Occipital lobe (tissue), 2 donors: ENCODE measurements at regions not wholly inside any gene's neighbourhood (a gene's known extent, or its start where the extent isn't known, plus 50 kb on each side); places are given as distances from the start of the nearest gene placed in this dataset. TPM values are rescaled to one million over a fixed set of nuclear protein-coding genes. Genes with fewer than 3 reads are reported as not detected.

Experiments
- DNase-seq: peaks from one replicate; lab custom pipeline; 2025; lab: John Stamatoyannopoulos, UW
- small RNA-seq: library from RNA; depleted of rRNA; stranded (forward); fragments of <200 nt; gene quantifications from one replicate; pipeline ENCODE3, GENCODE V24; 2014

DNA sequence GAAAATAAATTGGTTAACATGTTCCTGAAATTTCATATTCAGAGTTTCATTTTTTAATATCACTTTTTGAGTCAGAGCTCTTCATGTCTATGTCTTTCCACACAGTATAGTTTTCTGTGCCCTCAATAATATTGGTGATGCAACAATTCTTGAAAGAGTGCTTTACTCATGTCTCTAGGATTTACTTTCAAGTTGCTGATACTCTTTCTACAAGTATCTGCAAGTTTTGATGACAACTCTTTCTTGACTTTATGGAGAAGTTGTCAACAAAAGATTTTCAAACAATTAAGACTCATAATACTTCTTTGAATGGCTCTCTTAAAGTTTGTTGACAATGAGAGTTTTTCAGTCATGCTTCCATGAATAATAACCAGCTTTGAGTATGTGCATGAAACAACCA, 561.7 kb downstream of the DIAPH3 start:
- DNase-seq, result no peak

- DNase-seq, result no peak
Measured at GRCh38 chr13:59603646-59604045, 560.1 kb downstream of the DIAPH3 start.

GRCh38 chr13:59607172-59607571, 556.6 kb downstream of the DIAPH3 start:
- no peak for DNase-seq

DNA sequence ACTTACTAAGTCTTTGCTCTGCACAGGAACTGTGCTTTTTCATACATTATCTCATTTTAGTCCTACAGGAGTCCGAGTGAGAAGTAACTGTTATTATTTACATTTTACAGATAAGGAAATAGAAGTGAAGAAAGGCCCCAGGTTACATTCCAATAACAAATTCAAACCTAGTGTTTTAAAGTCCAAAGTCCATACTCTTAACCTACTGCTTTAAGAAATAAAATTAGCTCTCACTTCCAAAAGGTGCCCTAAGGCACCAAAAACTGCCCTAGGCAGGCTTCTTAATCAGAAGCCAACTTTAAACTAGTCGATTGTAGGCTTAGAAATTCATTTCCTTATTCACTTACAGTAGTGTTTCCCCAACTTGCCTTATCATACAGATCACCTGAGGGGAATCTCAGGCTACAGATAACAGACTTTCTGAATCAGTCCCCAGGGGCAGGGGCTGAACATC, 555.9 kb downstream of the DIAPH3 start:
- no peak for DNase-seq

- DNase-seq, result no peak
Measured at GRCh38 chr13:59609421-59609820, 554.3 kb downstream of the DIAPH3 start.

Small RNA genes lying in the stretch of these regions (small RNA-seq; reads per million reads assigned to genes)
- gene AL161423.1 (not detected), gene HMGN2P39 (not detected), gene RNA5SP30 (not detected), gene RNU7-88P (not detected), gene RNY4P29 (not detected)
